NCI-H1694 treated with DMSO at 0.1 percent for 48 hours (cell line): ENCODE measurements at regions not wholly inside any gene's neighbourhood (a gene's known extent, or its start where the extent isn't known, plus 50 kb on each side); places are given as distances from the start of the nearest gene placed in this dataset.
"Not testable (repeated sequence)": the region's sequence is repeated elsewhere in the genome, so short reads cannot be mapped to it uniquely, and the experiment has no call there.

ENCODE experiments used
- DNase-seq: peaks from one replicate; lab custom pipeline; 2025; lab: John Stamatoyannopoulos, UW

- DNase-seq, result not testable (repeated sequence)
Measured at GRCh38 chr20:26373066-26373465, 676.4 kb upstream of the ZNF337 start.

GRCh38 chr20:26354511-26354910 lies 657.9 kb upstream of the ZNF337 start:
- no peak for DNase-seq

GRCh38 chr20:26347396-26347795 lies 650.7 kb upstream of the ZNF337 start:
- DNase-seq, result no peak

GRCh38 chr20:26340460-26341065 lies 643.9 kb upstream of the ZNF337 start:
- not testable (repeated sequence) for DNase-seq

- DNase-seq, result no peak
Measured at GRCh38 chr20:26324177-26324576, 627.5 kb upstream of the ZNF337 start.

- no peak for DNase-seq
Measured at GRCh38 chr20:26315054-26315453, 618.4 kb upstream of the ZNF337 start.

GRCh38 chr20:26309720-26310119 lies 613.1 kb upstream of the ZNF337 start:
- not testable (repeated sequence) for DNase-seq

GRCh38 chr20:26308961-26309360 lies 612.3 kb upstream of the ZNF337 start:
- DNase-seq, result no peak

- DNase-seq, result no peak
Measured at GRCh38 chr20:26295006-26295405, 598.4 kb upstream of the ZNF337 start.

- DNase-seq, result not testable (repeated sequence)
Measured at GRCh38 chr20:26288379-26289061, 591.9 kb upstream of the ZNF337 start.

GRCh38 chr20:26279238-26279637 lies 582.6 kb upstream of the ZNF337 start:
- DNase-seq, result no peak

GRCh38 chr20:26277339-26277738 lies 580.7 kb upstream of the ZNF337 start:
- no peak for DNase-seq

GRCh38 chr20:26276554-26277210 lies 580.0 kb upstream of the ZNF337 start:
- no peak for DNase-seq

GRCh38 chr20:26268762-26269161 lies 572.1 kb upstream of the ZNF337 start:
- DNase-seq, result not testable (repeated sequence)

- not testable (repeated sequence) for DNase-seq
Measured at GRCh38 chr20:26260925-26261324, 564.3 kb upstream of the ZNF337 start.

GRCh38 chr20:26252311-26252975 lies 555.8 kb upstream of the ZNF337 start:
- DNase-seq, result not testable (repeated sequence)

- DNase-seq, result not testable (repeated sequence)
Measured at GRCh38 chr20:26251376-26251775, 554.7 kb upstream of the ZNF337 start.

- DNase-seq, result not testable (repeated sequence)
Measured at GRCh38 chr20:26250249-26251114, 553.8 kb upstream of the ZNF337 start.

GRCh38 chr20:26243731-26244130 lies 547.1 kb upstream of the ZNF337 start:
- DNase-seq, result no peak

- DNase-seq, result not testable (repeated sequence)
Measured at GRCh38 chr20:26220609-26221008, 524.0 kb upstream of the ZNF337 start.

GRCh38 chr20:26219546-26219945 lies 522.9 kb upstream of the ZNF337 start:
- not testable (repeated sequence) for DNase-seq

GRCh38 chr20:26218301-26218700 lies 521.6 kb upstream of the ZNF337 start:
- no peak for DNase-seq
